H1 (cell line): ENCODE measurements at regions not wholly inside any gene's neighbourhood (a gene's known extent, or its start where the extent isn't known, plus 50 kb on each side); places are given as distances from the start of the nearest gene placed in this dataset.

Experiments used
- CTCF ChIA-PET: fragments of 300-600 bp; sonication (Branson Sonifier 250); formaldehyde crosslinking; loops from one replicate; lab custom pipeline; 2021; ENCODE audit not compliant: partially characterized antibody; lab: Charles Lee
- POLR2A ChIA-PET: fragments of 300-600 bp; sonication (Branson Sonifier 250); formaldehyde crosslinking; loops from one replicate; lab custom pipeline; 2021; ENCODE audit warnings: inconsistent platforms; ENCODE audit not compliant: partially characterized antibody; lab: Charles Lee
- DNase-seq, 2 experiments: peaks; one replicate each; pipeline versions ENCODE4 v3.0.0 to v3.0.0-alpha.2; 2010 to 2022; ENCODE audit warnings: low spot score in 2 of 2, low read depth in 1 of 2, mixed read lengths in 1 of 2
- FAIRE-seq: peaks from 2 replicates; lab custom pipeline; 2011; peaks lifted over from hg19 to GRCh38; lab: Jason Lieb, UNC
- H2AFZ ChIP-seq: 2 replicates; pipeline ENCODE4 v1.8.1; 2012; ENCODE audit warnings: low read length, inconsistent platforms
- H2AK5ac ChIP-seq: 2 replicates; pipeline ENCODE4 v1.6.1; 2013; ENCODE audit warnings: low read depth, low read length
- H2BK120ac ChIP-seq: replicated peaks from 2 replicates; pipeline ENCODE3; 2013; ENCODE audit warnings: low read depth, low read length, inconsistent platforms
- H2BK12ac ChIP-seq: 2 replicates; pipeline ENCODE4 v1.6.1; 2013; ENCODE audit warnings: low read depth, low read length
- H2BK15ac ChIP-seq: 2 replicates; pipeline ENCODE4 v1.6.1; 2013; ENCODE audit warnings: low read length
- H2BK20ac ChIP-seq: 2 replicates; pipeline ENCODE4 v1.6.1; 2013; ENCODE audit warnings: low read length
- H2BK5ac ChIP-seq: 2 replicates; pipeline ENCODE4 v1.6.1; 2013; ENCODE audit warnings: low read depth, low read length
- H3K14ac ChIP-seq: 2 replicates; pipeline ENCODE4 v1.6.1; 2013; ENCODE audit warnings: inconsistent platforms; ENCODE audit not compliant: insufficient read length
- H3K18ac ChIP-seq: 2 replicates; pipeline ENCODE4 v1.6.1; 2013; ENCODE audit warnings: low read length; ENCODE audit errors: extremely low read depth
- H3K23ac ChIP-seq: 2 replicates; pipeline ENCODE4 v1.6.1; 2013; ENCODE audit warnings: inconsistent platforms; ENCODE audit not compliant: insufficient read length
- H3K23me2 ChIP-seq: 2 replicates; pipeline ENCODE4 v1.6.1; 2013; ENCODE audit warnings: low read depth, low read length
- H3K27ac ChIP-seq: 2 replicates; pipeline ENCODE4 v1.6.1; 2011; ENCODE audit warnings: low read depth, low read length, inconsistent platforms
- H3K27me3 ChIP-seq, 4 experiments: replicated peaks in 1 of 4; 1 replicate in 1 of 4; 2 replicates in 3 of 4; pipeline versions ENCODE4 v1.6.1 to v1.8.1; 2011 to 2013; ENCODE audit warnings: low read length in 3 of 4, mild to moderate bottlenecking in 3 of 4, inconsistent platforms in 2 of 4, mixed read lengths in 2 of 4, moderate library complexity in 1 of 4; ENCODE audit not compliant: control insufficient read depth in 3 of 4, insufficient read depth in 3 of 4; ENCODE audit errors: extremely low read depth in 1 of 4
- H3K36me3 ChIP-seq, 4 experiments: 2 replicates each; pipeline versions ENCODE4 v1.6.1 to v1.8.1; 2011 to 2013; ENCODE audit warnings: mild to moderate bottlenecking in 4 of 4, low read length in 3 of 4, moderate library complexity in 2 of 4, control low read depth in 1 of 4, inconsistent platforms in 1 of 4; ENCODE audit not compliant: insufficient read depth in 4 of 4, control insufficient read depth in 2 of 4
- H3K4ac ChIP-seq: replicated peaks from 2 replicates; pipeline ENCODE3; 2013; ENCODE audit warnings: low read length, low read depth, mixed read lengths, inconsistent platforms; ENCODE audit not compliant: insufficient read length
- H3K4me1 ChIP-seq, 4 experiments: replicated peaks in 1 of 4; 1 replicate in 1 of 4; 2 replicates in 3 of 4; pipeline versions ENCODE4 v1.6.1 to v1.8.1; 2011 to 2013; ENCODE audit warnings: low read length in 3 of 4, inconsistent platforms in 2 of 4, mixed read lengths in 1 of 4; ENCODE audit not compliant: insufficient read depth in 4 of 4, control insufficient read depth in 3 of 4
- H3K4me2 ChIP-seq, 2 experiments: 2 replicates each; pipeline versions ENCODE4 v1.6.1 to v1.8.1; 2011 to 2013; ENCODE audit warnings: low read depth in 2 of 2, low read length in 2 of 2, control low read depth in 1 of 2, inconsistent platforms in 1 of 2, mild to moderate bottlenecking in 1 of 2; ENCODE audit not compliant: insufficient read depth in 1 of 2
- H3K4me3 ChIP-seq, 4 experiments: fragments of 200-600, 300-600 bp in 1 of 4; sonication (generic), shearing (Covaris generic), sonication (Bioruptor Twin) in 1 of 4; 2 replicates each; pipeline versions ENCODE4 v1.5.1 to v1.8.1; 2011 to 2016; ENCODE audit warnings: low read length in 4 of 4, low read depth in 3 of 4, control low read depth in 2 of 4, inconsistent platforms in 2 of 4, mild to moderate bottlenecking in 2 of 4, mixed read lengths in 1 of 4, moderate library complexity in 1 of 4; ENCODE audit not compliant: insufficient read depth in 2 of 4; ENCODE audit errors: extremely low read depth in 1 of 4
- H3K56ac ChIP-seq: replicated peaks from 2 replicates; pipeline ENCODE3; 2013; ENCODE audit warnings: low read depth, mild to moderate bottlenecking, mixed read lengths, low read length, inconsistent platforms; ENCODE audit not compliant: insufficient read length
- H3K79me1 ChIP-seq: 2 replicates; pipeline ENCODE4 v1.6.1; 2013; ENCODE audit warnings: low read depth, low read length, control low read depth
- H3K79me2 ChIP-seq, 2 experiments: 2 replicates each; pipeline versions ENCODE4 v1.6.1 to v1.8.1; 2012 to 2013; ENCODE audit warnings: low read length in 2 of 2, mild to moderate bottlenecking in 2 of 2, inconsistent platforms in 1 of 2; ENCODE audit not compliant: insufficient read depth in 2 of 2, control insufficient read depth in 1 of 2
- H3K9ac ChIP-seq, 4 experiments: replicated peaks in 1 of 4; 1 replicate in 1 of 4; 2 replicates in 3 of 4; pipeline versions ENCODE4 v1.6.1 to v1.8.1; 2011 to 2013; ENCODE audit warnings: low read depth in 3 of 4, low read length in 3 of 4, control low read depth in 2 of 4, mild to moderate bottlenecking in 2 of 4, moderate library complexity in 2 of 4, inconsistent platforms in 1 of 4; ENCODE audit errors: extremely low read depth in 1 of 4
- H3K9me3 ChIP-seq, 2 experiments: 2 replicates each; pipeline versions ENCODE4 v1.6.1 to v1.8.1; 2012 to 2013; ENCODE audit warnings: mild to moderate bottlenecking in 2 of 2, moderate library complexity in 2 of 2, control low read depth in 1 of 2, inconsistent platforms in 1 of 2, low read depth in 1 of 2, low read length in 1 of 2, mixed read lengths in 1 of 2; ENCODE audit not compliant: insufficient read depth in 2 of 2
- H4K20me1 ChIP-seq, 2 experiments: replicated peaks in 1 of 2; 2 replicates each; pipeline versions ENCODE3 to v1.8.1; 2011 to 2013; ENCODE audit warnings: inconsistent platforms in 2 of 2, low read length in 2 of 2, mild to moderate bottlenecking in 1 of 2; ENCODE audit not compliant: insufficient read depth in 2 of 2, control insufficient read depth in 1 of 2
- H4K5ac ChIP-seq: 2 replicates; pipeline ENCODE4 v1.6.1; 2013; ENCODE audit warnings: low read length, low read depth, mixed read lengths, inconsistent platforms; ENCODE audit not compliant: insufficient read length
- H4K8ac ChIP-seq: 2 replicates; pipeline ENCODE4 v1.8.0; 2013; ENCODE audit warnings: mild to moderate bottlenecking, moderate library complexity, low read length, inconsistent platforms; ENCODE audit not compliant: insufficient read depth; ENCODE audit errors: extremely low read depth
- H4K91ac ChIP-seq: replicated peaks from 2 replicates; pipeline ENCODE3; 2013; ENCODE audit warnings: low read length, mixed read lengths, inconsistent platforms; ENCODE audit not compliant: insufficient read length
- CBX8 ChIP-seq: fragments of 300-800, 300-1000 bp; sonication (generic); IDR thresholded peaks from 2 replicates; pipeline ENCODE4 v1.7.1; 2016; ENCODE audit warnings: low read depth, low read length, borderline replicate concordance
- CHD2 ChIP-seq: IDR thresholded peaks from 2 replicates; pipeline ENCODE4 v1.6.1; 2012; ENCODE audit warnings: low read length, improper control_type of control experiment
- CTBP2 ChIP-seq: IDR thresholded peaks from 2 replicates; pipeline ENCODE4 v1.7.0; 2011; ENCODE audit warnings: borderline replicate concordance, mild to moderate bottlenecking, moderate library complexity, mixed read lengths, low read length; ENCODE audit not compliant: insufficient read depth, insufficient read length
- E2F6 ChIP-seq: IDR thresholded peaks from 2 replicates; pipeline ENCODE4 v1.6.1; 2012; ENCODE audit warnings: inconsistent platforms
- KDM5A ChIP-seq: fragments of 200-600 bp; IDR thresholded peaks from 2 replicates; pipeline ENCODE4 v1.7.1; 2012; ENCODE audit warnings: mild to moderate bottlenecking, low read length, inconsistent platforms, mixed read lengths
- NRF1 ChIP-seq: IDR thresholded peaks from 2 replicates; pipeline ENCODE4 v1.6.1; 2011; ENCODE audit warnings: mild to moderate bottlenecking, low read depth, low read length, improper control_type of control experiment
- SRF ChIP-seq: IDR thresholded peaks from 2 replicates; pipeline ENCODE4 v1.6.1; 2011; ENCODE audit warnings: mild to moderate bottlenecking, low read depth, low read length, moderate library complexity
- SUZ12 ChIP-seq: fragments of 200-600 bp; sonication (generic); IDR thresholded peaks from 2 replicates; pipeline ENCODE4 v1.6.1; 2012; ENCODE audit warnings: mild to moderate bottlenecking, inconsistent platforms, low read length, moderate library complexity, mixed read lengths
- TBP ChIP-seq: IDR thresholded peaks from 2 replicates; pipeline ENCODE4 v1.6.1; 2011; ENCODE audit warnings: low read depth, low read length, improper control_type of control experiment
- TEAD4 ChIP-seq: IDR thresholded peaks from 2 replicates; pipeline ENCODE4 v1.6.1; 2012; ENCODE audit warnings: low read depth, low read length, inconsistent platforms, mixed read lengths
- WGBS, 2 experiments: shearing (Covaris generic) in 1 of 2; methylation state at CpG; one replicate each; pipeline versions ENCODE4 v1.1.6 to v1.1.7; 2013 to 2015; ENCODE audit warnings: low lambda C conversion rate in 2 of 2, mixed read lengths in 2 of 2, inconsistent platforms in 1 of 2, low coverage in 1 of 2, missing lambda C conversion rate in 1 of 2; ENCODE audit not compliant: insufficient replicate concordance in 2 of 2, insufficient coverage in 1 of 2, insufficient read length in 1 of 2; ENCODE audit errors: extremely low coverage in 1 of 2, missing lambda C conversion rate in 1 of 2; 5-methylcytosine and 5-hydroxymethylcytosine counted together
- TF ChIP-seq, protein P1 (sequence below): IDR thresholded peaks from 2 replicates; pipeline ENCODE4 v1.6.1; 2011; ENCODE audit warnings: low read length, improper control_type of control experiment
- TF ChIP-seq, protein P2 (sequence below): IDR thresholded peaks from 2 replicates; pipeline ENCODE4 v1.6.1; 2012; ENCODE audit warnings: inconsistent platforms

DNA sequence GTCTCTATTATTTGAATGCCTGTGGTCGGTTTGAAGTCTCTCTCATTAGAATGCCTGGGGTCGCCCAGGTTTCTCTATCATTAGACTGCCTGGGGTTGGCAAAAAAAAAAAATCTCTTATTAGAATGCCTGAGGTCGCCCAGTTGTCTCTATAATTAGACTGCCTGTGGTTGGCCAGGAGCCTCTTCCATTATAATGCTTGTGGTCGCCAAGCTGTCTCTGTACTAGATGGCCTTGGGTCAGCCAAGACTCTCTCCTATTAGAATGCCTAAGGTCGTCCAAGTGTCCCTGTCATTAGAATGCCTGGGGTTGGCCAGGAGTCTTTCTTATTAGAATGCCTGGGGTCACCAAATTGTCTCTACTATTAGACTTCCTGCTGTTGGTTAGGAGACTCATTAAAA, 2228.4 kb downstream of the TP53TG3F start:
- ChIA-PET POLR2A (no interaction called here), CTCF (no interaction called here)
- WGBS, 2 experiments: 57% methylated on average over 4 of the region's 5 CpGs; no CpG with 5 or more reads in 1 of the 2 experiments
- Histone ChIP-seq H2BK20ac (no peak overlapping the region), H2BK5ac (no peak overlapping the region), H3K23ac (no peak overlapping the region), H3K4me2 (no peak overlapping the region), H3K36me3 (no peaks in the 10 kb centered on the region), H4K20me1 (no peaks in the 10 kb centered on the region), H3K4ac (no peak overlapping the region), H4K8ac (no peak overlapping the region), H4K91ac (no peak overlapping the region), H3K18ac (no peak overlapping the region), H2BK12ac (no peak overlapping the region), H2AFZ (no peak overlapping the region), H3K27ac (no peak overlapping the region), H3K23me2 (no peaks in the 10 kb centered on the region), H3K56ac (no peak overlapping the region), H3K9ac (no peak overlapping the region), H2BK120ac (no peak overlapping the region), H3K4me3 (no peak overlapping the region), H3K79me2 (no peaks in the 10 kb centered on the region), H2AK5ac (no peak overlapping the region), H3K9me3 (peaks cover 35 to 98% of the 10 kb centered on the region in 2 experiments), H3K27me3 (no peaks in the 10 kb centered on the region), H3K14ac (no peak overlapping the region), H3K4me1 (no peaks in the 10 kb centered on the region), H2BK15ac (no peak overlapping the region), H3K79me1 (no peaks in the 10 kb centered on the region), H4K5ac (no peak overlapping the region)
- FAIRE-seq (no peak), DNase-seq (no peak)
- TF ChIP-seq E2F6 (no peak), KDM5A (no peak), TBP (no peak), CHD2 (no peak), CTBP2 (no peak), SRF (no peak), NRF1 (no peak), CBX8 (no peak), TEAD4 (no peak), SUZ12 (no peak)
- TF ChIP-seq, protein P1, sequence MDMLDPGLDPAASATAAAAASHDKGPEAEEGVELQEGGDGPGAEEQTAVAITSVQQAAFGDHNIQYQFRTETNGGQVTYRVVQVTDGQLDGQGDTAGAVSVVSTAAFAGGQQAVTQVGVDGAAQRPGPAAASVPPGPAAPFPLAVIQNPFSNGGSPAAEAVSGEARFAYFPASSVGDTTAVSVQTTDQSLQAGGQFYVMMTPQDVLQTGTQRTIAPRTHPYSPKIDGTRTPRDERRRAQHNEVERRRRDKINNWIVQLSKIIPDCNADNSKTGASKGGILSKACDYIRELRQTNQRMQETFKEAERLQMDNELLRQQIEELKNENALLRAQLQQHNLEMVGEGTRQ: no peak
- TF ChIP-seq, protein P2, sequence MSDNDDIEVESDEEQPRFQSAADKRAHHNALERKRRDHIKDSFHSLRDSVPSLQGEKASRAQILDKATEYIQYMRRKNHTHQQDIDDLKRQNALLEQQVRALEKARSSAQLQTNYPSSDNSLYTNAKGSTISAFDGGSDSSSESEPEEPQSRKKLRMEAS: no peak
